ENCODE measurements at regions not wholly inside any gene's neighbourhood (a gene's known extent, or its start where the extent isn't known, plus 50 kb on each side); places are given as distances from the start of the nearest gene placed in this dataset.

DNA sequence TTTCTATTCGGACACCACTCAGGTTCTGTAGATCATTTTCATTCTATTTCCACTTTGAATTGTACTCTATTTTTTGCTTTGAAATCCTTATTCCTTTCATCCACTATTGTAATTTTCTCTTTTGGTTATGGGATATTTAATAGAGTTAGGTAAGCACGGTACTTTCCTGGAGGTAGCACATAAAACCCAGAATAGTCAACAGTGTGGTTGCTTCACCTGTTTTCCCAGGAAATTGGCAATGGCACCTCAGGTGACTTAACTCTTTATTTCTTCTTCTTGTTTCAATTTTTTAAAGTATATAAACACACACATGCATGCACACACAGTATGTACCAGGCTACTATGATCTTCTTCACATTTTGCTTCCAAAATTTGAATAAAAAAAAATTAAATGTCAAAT is 682.0 kb upstream of the TMEFF2 start:
- no peaks in the 10 kb centered on the region for H4K20me1 ChIP-seq (ENCODE audit: insufficient read depth)
- no peak overlapping the region for H3K9ac ChIP-seq
- H3K79me2 ChIP-seq (ENCODE audit: insufficient read depth): no peaks in the 10 kb centered on the region; the same call in 1 of the 2 replicates
- H3K36me3 ChIP-seq (replicated peaks in 1 of 2; ENCODE audit: control insufficient read depth in 1 of 2, insufficient read depth in 2 of 2, low read length in 1 of 2): no peaks in the 10 kb centered on the region
- WGBS (ENCODE audit: low lambda C conversion rate): 60% methylated on average over 2 of the region's 2 CpGs
- DNase-seq: no peak
- no peaks in the 10 kb centered on the region for H3K4me1 ChIP-seq (ENCODE audit: control insufficient read depth in 1 of 2, insufficient read depth in 2 of 2, low read depth in 1 of 2, low read length in 1 of 2)
- no peaks in the 10 kb centered on the region for H3F3A ChIP-seq (replicated peaks; ENCODE audit: insufficient read depth)
- H3K9me3 ChIP-seq: no peaks in the 10 kb centered on the region
- ChIA-PET POLR2A (no interaction called here), CTCF (no interaction called here)
- TF ChIP-seq, protein P1, sequence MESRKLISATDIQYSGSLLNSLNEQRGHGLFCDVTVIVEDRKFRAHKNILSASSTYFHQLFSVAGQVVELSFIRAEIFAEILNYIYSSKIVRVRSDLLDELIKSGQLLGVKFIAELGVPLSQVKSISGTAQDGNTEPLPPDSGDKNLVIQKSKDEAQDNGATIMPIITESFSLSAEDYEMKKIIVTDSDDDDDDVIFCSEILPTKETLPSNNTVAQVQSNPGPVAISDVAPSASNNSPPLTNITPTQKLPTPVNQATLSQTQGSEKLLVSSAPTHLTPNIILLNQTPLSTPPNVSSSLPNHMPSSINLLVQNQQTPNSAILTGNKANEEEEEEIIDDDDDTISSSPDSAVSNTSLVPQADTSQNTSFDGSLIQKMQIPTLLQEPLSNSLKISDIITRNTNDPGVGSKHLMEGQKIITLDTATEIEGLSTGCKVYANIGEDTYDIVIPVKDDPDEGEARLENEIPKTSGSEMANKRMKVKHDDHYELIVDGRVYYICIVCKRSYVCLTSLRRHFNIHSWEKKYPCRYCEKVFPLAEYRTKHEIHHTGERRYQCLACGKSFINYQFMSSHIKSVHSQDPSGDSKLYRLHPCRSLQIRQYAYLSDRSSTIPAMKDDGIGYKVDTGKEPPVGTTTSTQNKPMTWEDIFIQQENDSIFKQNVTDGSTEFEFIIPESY (IDR thresholded peaks at IDR 0.05; ENCODE audit: borderline replicate concordance, low read depth): no peak
- TF ChIP-seq, protein P2, sequence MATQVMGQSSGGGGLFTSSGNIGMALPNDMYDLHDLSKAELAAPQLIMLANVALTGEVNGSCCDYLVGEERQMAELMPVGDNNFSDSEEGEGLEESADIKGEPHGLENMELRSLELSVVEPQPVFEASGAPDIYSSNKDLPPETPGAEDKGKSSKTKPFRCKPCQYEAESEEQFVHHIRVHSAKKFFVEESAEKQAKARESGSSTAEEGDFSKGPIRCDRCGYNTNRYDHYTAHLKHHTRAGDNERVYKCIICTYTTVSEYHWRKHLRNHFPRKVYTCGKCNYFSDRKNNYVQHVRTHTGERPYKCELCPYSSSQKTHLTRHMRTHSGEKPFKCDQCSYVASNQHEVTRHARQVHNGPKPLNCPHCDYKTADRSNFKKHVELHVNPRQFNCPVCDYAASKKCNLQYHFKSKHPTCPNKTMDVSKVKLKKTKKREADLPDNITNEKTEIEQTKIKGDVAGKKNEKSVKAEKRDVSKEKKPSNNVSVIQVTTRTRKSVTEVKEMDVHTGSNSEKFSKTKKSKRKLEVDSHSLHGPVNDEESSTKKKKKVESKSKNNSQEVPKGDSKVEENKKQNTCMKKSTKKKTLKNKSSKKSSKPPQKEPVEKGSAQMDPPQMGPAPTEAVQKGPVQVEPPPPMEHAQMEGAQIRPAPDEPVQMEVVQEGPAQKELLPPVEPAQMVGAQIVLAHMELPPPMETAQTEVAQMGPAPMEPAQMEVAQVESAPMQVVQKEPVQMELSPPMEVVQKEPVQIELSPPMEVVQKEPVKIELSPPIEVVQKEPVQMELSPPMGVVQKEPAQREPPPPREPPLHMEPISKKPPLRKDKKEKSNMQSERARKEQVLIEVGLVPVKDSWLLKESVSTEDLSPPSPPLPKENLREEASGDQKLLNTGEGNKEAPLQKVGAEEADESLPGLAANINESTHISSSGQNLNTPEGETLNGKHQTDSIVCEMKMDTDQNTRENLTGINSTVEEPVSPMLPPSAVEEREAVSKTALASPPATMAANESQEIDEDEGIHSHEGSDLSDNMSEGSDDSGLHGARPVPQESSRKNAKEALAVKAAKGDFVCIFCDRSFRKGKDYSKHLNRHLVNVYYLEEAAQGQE (IDR thresholded peaks at IDR 0.05; ENCODE audit: low read depth, low read length): no peak
- TF ChIP-seq, protein P3, sequence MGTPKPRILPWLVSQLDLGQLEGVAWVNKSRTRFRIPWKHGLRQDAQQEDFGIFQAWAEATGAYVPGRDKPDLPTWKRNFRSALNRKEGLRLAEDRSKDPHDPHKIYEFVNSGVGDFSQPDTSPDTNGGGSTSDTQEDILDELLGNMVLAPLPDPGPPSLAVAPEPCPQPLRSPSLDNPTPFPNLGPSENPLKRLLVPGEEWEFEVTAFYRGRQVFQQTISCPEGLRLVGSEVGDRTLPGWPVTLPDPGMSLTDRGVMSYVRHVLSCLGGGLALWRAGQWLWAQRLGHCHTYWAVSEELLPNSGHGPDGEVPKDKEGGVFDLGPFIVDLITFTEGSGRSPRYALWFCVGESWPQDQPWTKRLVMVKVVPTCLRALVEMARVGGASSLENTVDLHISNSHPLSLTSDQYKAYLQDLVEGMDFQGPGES (IDR thresholded peaks at IDR 0.05; ENCODE audit: low read depth, low read length): no peak
- TF ChIP-seq RFX5 (IDR thresholded peaks at IDR 0.05; ENCODE audit: low read length): no peak
- TF ChIP-seq, protein P4, sequence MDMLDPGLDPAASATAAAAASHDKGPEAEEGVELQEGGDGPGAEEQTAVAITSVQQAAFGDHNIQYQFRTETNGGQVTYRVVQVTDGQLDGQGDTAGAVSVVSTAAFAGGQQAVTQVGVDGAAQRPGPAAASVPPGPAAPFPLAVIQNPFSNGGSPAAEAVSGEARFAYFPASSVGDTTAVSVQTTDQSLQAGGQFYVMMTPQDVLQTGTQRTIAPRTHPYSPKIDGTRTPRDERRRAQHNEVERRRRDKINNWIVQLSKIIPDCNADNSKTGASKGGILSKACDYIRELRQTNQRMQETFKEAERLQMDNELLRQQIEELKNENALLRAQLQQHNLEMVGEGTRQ (IDR thresholded peaks at IDR 0.05; ENCODE audit: borderline replicate concordance, low read depth, low read length): no peak
- TF ChIP-seq MXI1 (IDR thresholded peaks at IDR 0.05; ENCODE audit: low read depth, low read length): no peak
- no peak for TF ChIP-seq MEF2A (IDR thresholded peaks at IDR 0.05; ENCODE audit: borderline replicate concordance, low read depth)
- TF ChIP-seq FOXJ3 (CRISPR knock-in tag; IDR thresholded peaks at IDR 0.05): no peak
- TF ChIP-seq, protein P5, sequence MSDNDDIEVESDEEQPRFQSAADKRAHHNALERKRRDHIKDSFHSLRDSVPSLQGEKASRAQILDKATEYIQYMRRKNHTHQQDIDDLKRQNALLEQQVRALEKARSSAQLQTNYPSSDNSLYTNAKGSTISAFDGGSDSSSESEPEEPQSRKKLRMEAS (IDR thresholded peaks at IDR 0.05; ENCODE audit: low read depth): no peak
- TF ChIP-seq EZH2phosphoT487 (IDR thresholded peaks at IDR 0.05; ENCODE audit: borderline replicate concordance, low read depth): no peak
- TF ChIP-seq CHD2 (IDR thresholded peaks at IDR 0.05; ENCODE audit: low read length, partially characterized antibody): no peak
- H3K27ac ChIP-seq (ENCODE audit: low read depth in 2 of 2, low read length in 1 of 2): no peak overlapping the region
- H3K4me2 ChIP-seq: no peak overlapping the region
- no peaks in the 10 kb centered on the region for H3K9me2 ChIP-seq
- no peak overlapping the region for H3K4me3 ChIP-seq (ENCODE audit: low read depth in 2 of 2, low read length in 1 of 2)
- H2AFZ ChIP-seq (ENCODE audit: low read depth): no peak overlapping the region
- no peaks in the 10 kb centered on the region for H3K27me3 ChIP-seq (ENCODE audit: insufficient read depth)
